GM23338 (cell line): ENCODE measurements at regions not wholly inside any gene's neighbourhood (a gene's known extent, or its start where the extent isn't known, plus 50 kb on each side); places are given as distances from the start of the nearest gene placed in this dataset.

Source experiments
- ATAC-seq: fragments of 200-7000 bp; cut with Tn5 transposase; 3 replicates; pipeline ENCODE4 v1.9.1; 2020
- DNase-seq: peaks from one replicate; pipeline ENCODE4 v3.0.0-alpha.2; 2015; ENCODE audit warnings: low spot score
- H2AFZ ChIP-seq: fragments of 200-600 bp; sonication (generic); 2 replicates; pipeline ENCODE4 v1.8.0; 2016; ENCODE audit warnings: antibody characterized with exemption, mild to moderate bottlenecking, moderate library complexity
- H3F3A ChIP-seq: fragments of 200-600 bp; sonication (generic); replicated peaks from 2 replicates; pipeline ENCODE4 v1.8.0; 2017; ENCODE audit warnings: antibody characterized with exemption, mixed run types, low read depth
- H3K27ac ChIP-seq: fragments of 200-600 bp; sonication (generic); 2 replicates; pipeline ENCODE4 v1.6.1; 2016; ENCODE audit warnings: low read depth
- H3K27me3 ChIP-seq: fragments of 200-600 bp; sonication (generic); 2 replicates; pipeline ENCODE4 v1.8.0; 2016; ENCODE audit warnings: mild to moderate bottlenecking, mixed run types, moderate library complexity; ENCODE audit not compliant: insufficient read depth
- H3K36me3 ChIP-seq: fragments of 200-600 bp; sonication (generic); 2 replicates; pipeline ENCODE4 v1.8.0; 2016; ENCODE audit warnings: mild to moderate bottlenecking; ENCODE audit not compliant: insufficient read depth
- H3K4me1 ChIP-seq: fragments of 200-600 bp; sonication (generic); 2 replicates; pipeline ENCODE4 v1.8.0; 2016; ENCODE audit warnings: mild to moderate bottlenecking, moderate library complexity; ENCODE audit not compliant: insufficient read depth
- H3K4me2 ChIP-seq: fragments of 200-600 bp; sonication (generic); 2 replicates; pipeline ENCODE4 v1.7.1; 2017; ENCODE audit warnings: mixed run types
- H3K4me3 ChIP-seq: fragments of 200-600 bp; sonication (generic); 2 replicates; pipeline ENCODE4 v1.6.1; 2016; ENCODE audit warnings: mixed run types
- H3K79me2 ChIP-seq: fragments of 200-600 bp; sonication (generic); replicated peaks from 2 replicates; pipeline ENCODE4 v1.8.0; 2017; ENCODE audit warnings: mild to moderate bottlenecking; ENCODE audit not compliant: insufficient read depth
- H3K9me2 ChIP-seq: fragments of 200-600 bp; sonication (generic); 2 replicates; pipeline ENCODE4 v1.8.0; 2017; ENCODE audit not compliant: insufficient read depth
- H4K20me1 ChIP-seq: fragments of 200-600 bp; sonication (generic); replicated peaks from 2 replicates; pipeline ENCODE4 v1.8.0; 2017; ENCODE audit warnings: mild to moderate bottlenecking; ENCODE audit not compliant: insufficient read depth
- H3K27ac Mint-ChIP-seq: 2 replicates; pipeline ENCODE4 v1.8.0; 2020; ENCODE audit warnings: inconsistent platforms, mild to moderate bottlenecking, moderate library complexity, mixed read lengths
- H3K27me3 Mint-ChIP-seq: 3 replicates; pipeline ENCODE4 v1.8.0; 2022; ENCODE audit warnings: low read depth, mild to moderate bottlenecking, moderate library complexity, mixed read lengths, inconsistent platforms; ENCODE audit not compliant: insufficient read depth, poor library complexity
- H3K36me3 Mint-ChIP-seq: 3 replicates; pipeline ENCODE4 v1.8.0; 2021; ENCODE audit warnings: low read depth, mild to moderate bottlenecking, inconsistent platforms, moderate library complexity, mixed read lengths
- H3K4me1 Mint-ChIP-seq: 3 replicates; pipeline ENCODE4 v1.8.0; 2020; ENCODE audit warnings: mild to moderate bottlenecking, inconsistent platforms, mixed read lengths
- H3K4me3 Mint-ChIP-seq: 3 replicates; pipeline ENCODE4 v1.8.0; 2021; ENCODE audit warnings: moderate library complexity, mild to moderate bottlenecking, inconsistent platforms, mixed read lengths
- H3K9me3 Mint-ChIP-seq: 3 replicates; pipeline ENCODE4 v1.8.0; 2020; ENCODE audit warnings: moderate library complexity, mild to moderate bottlenecking, inconsistent platforms, mixed read lengths
- EZH2 ChIP-seq: fragments of 200-600 bp; sonication (generic); IDR thresholded peaks from one replicate; pipeline ENCODE4 v1.8.0; 2017; ENCODE audit warnings: antibody characterized with exemption, mild to moderate bottlenecking, low read depth; ENCODE audit not compliant: unreplicated experiment
- EZH2phosphoT487 ChIP-seq: fragments of 200-600 bp; sonication (generic); IDR thresholded peaks from one replicate; pipeline ENCODE4 v1.8.1; 2018; ENCODE audit warnings: antibody characterized with exemption; ENCODE audit not compliant: unreplicated experiment
- JUNB ChIP-seq: IDR thresholded peaks from one replicate; pipeline ENCODE4 v1.6.1; 2016; ENCODE audit warnings: antibody characterized with exemption; ENCODE audit not compliant: unreplicated experiment
- NANOG ChIP-seq: IDR thresholded peaks from 2 replicates; pipeline ENCODE4 v1.6.1; 2016; ENCODE audit warnings: antibody characterized with exemption, borderline replicate concordance
- POLR2AphosphoS5 ChIP-seq: IDR thresholded peaks from 2 replicates; pipeline ENCODE4 v1.6.1; 2016; ENCODE audit warnings: antibody characterized with exemption, low read depth
- ZNF114 ChIP-seq: fragments of 250-450 bp; sonication (Bioruptor Pico); IDR thresholded peaks from 2 replicates; pipeline ENCODE4 v1.5.0; 2020; ENCODE audit warnings: mild to moderate bottlenecking, moderate library complexity
- TF ChIP-seq, protein P1 (sequence below): IDR thresholded peaks from 2 replicates; pipeline ENCODE4 v1.6.1; 2016; ENCODE audit warnings: antibody characterized with exemption
- TF ChIP-seq, protein P2 (sequence below): fragments of 250-450 bp; sonication (Bioruptor Pico); IDR thresholded peaks from 2 replicates; pipeline ENCODE4 v1.5.0; 2020; ENCODE audit warnings: mild to moderate bottlenecking, moderate library complexity
- TF ChIP-seq, protein P3 (sequence below), 2 experiments: fragments of 200-600 bp in 1 of 2; sonication (generic) in 1 of 2; conservative IDR thresholded peaks; 2 replicates each; pipeline versions ENCODE4 v1.5.1 to v1.6.1; 2016 to 2017; ENCODE audit warnings: antibody characterized with exemption in 2 of 2, low read depth in 2 of 2, mild to moderate bottlenecking in 2 of 2, moderate library complexity in 1 of 2

DNA sequence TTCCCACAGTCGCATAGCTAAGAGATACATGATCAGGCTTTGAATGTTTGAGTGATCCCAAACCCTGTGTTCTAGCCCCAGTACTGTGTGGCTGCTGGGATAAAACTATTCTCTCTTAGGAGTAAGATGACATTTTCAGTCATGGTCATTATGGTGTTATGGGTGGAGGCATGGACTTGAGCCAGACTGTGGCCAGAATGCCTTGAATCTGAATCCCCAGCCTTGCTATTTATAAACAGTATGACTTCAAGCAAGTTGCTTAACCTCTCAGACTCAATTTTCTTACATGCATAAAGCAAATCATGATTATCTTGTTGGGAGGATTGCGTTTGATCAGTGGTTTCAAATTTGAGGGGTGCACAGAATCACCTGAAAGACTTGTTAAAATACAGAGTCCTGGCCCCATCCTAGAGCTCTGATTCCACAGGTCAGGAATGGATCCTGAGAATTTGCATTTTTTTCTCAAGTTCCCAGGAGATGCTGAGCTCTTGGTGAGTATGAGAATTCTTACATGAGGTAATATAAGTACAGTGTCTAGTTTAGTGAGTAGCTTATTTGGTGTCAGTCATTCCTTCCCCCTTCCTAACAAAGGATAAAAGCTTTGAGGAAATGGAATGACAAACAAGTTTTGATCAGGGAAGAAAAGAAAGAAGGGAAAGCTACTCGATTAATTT is 571.7 kb downstream of the METTL15 start:
- Mint-ChIP-seq H3K27me3 (no peaks in the 10 kb centered on the region), H3K36me3 (no peaks in the 10 kb centered on the region), H3K9me3 (no peaks in the 10 kb centered on the region), H3K4me1 (no peaks in the 10 kb centered on the region), H3K4me3 (no peak overlapping the region), H3K27ac (no peak overlapping the region)
- no peaks in the 10 kb centered on the region for H3K79me2 ChIP-seq
- ATAC-seq (no peak), DNase-seq (no peak)
- H3K36me3 ChIP-seq: no peaks in the 10 kb centered on the region
- no peak overlapping the region for H3K4me2 ChIP-seq
- no peak overlapping the region for H3K4me3 ChIP-seq
- H3K9me2 ChIP-seq: no peaks in the 10 kb centered on the region; the same call in none of the 2 replicates
- no peak overlapping the region for H3K27ac ChIP-seq
- H3K4me1 ChIP-seq: no peaks in the 10 kb centered on the region
- no peaks in the 10 kb centered on the region for H3K27me3 ChIP-seq
- TF ChIP-seq ZNF114 (no peak), POLR2AphosphoS5 (no peak), EZH2phosphoT487 (no peak), EZH2 (no peak), JUNB (no peak), NANOG (no peak)
- TF ChIP-seq, protein P1, sequence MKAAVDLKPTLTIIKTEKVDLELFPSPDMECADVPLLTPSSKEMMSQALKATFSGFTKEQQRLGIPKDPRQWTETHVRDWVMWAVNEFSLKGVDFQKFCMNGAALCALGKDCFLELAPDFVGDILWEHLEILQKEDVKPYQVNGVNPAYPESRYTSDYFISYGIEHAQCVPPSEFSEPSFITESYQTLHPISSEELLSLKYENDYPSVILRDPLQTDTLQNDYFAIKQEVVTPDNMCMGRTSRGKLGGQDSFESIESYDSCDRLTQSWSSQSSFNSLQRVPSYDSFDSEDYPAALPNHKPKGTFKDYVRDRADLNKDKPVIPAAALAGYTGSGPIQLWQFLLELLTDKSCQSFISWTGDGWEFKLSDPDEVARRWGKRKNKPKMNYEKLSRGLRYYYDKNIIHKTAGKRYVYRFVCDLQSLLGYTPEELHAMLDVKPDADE: no peak
- TF ChIP-seq, protein P2, sequence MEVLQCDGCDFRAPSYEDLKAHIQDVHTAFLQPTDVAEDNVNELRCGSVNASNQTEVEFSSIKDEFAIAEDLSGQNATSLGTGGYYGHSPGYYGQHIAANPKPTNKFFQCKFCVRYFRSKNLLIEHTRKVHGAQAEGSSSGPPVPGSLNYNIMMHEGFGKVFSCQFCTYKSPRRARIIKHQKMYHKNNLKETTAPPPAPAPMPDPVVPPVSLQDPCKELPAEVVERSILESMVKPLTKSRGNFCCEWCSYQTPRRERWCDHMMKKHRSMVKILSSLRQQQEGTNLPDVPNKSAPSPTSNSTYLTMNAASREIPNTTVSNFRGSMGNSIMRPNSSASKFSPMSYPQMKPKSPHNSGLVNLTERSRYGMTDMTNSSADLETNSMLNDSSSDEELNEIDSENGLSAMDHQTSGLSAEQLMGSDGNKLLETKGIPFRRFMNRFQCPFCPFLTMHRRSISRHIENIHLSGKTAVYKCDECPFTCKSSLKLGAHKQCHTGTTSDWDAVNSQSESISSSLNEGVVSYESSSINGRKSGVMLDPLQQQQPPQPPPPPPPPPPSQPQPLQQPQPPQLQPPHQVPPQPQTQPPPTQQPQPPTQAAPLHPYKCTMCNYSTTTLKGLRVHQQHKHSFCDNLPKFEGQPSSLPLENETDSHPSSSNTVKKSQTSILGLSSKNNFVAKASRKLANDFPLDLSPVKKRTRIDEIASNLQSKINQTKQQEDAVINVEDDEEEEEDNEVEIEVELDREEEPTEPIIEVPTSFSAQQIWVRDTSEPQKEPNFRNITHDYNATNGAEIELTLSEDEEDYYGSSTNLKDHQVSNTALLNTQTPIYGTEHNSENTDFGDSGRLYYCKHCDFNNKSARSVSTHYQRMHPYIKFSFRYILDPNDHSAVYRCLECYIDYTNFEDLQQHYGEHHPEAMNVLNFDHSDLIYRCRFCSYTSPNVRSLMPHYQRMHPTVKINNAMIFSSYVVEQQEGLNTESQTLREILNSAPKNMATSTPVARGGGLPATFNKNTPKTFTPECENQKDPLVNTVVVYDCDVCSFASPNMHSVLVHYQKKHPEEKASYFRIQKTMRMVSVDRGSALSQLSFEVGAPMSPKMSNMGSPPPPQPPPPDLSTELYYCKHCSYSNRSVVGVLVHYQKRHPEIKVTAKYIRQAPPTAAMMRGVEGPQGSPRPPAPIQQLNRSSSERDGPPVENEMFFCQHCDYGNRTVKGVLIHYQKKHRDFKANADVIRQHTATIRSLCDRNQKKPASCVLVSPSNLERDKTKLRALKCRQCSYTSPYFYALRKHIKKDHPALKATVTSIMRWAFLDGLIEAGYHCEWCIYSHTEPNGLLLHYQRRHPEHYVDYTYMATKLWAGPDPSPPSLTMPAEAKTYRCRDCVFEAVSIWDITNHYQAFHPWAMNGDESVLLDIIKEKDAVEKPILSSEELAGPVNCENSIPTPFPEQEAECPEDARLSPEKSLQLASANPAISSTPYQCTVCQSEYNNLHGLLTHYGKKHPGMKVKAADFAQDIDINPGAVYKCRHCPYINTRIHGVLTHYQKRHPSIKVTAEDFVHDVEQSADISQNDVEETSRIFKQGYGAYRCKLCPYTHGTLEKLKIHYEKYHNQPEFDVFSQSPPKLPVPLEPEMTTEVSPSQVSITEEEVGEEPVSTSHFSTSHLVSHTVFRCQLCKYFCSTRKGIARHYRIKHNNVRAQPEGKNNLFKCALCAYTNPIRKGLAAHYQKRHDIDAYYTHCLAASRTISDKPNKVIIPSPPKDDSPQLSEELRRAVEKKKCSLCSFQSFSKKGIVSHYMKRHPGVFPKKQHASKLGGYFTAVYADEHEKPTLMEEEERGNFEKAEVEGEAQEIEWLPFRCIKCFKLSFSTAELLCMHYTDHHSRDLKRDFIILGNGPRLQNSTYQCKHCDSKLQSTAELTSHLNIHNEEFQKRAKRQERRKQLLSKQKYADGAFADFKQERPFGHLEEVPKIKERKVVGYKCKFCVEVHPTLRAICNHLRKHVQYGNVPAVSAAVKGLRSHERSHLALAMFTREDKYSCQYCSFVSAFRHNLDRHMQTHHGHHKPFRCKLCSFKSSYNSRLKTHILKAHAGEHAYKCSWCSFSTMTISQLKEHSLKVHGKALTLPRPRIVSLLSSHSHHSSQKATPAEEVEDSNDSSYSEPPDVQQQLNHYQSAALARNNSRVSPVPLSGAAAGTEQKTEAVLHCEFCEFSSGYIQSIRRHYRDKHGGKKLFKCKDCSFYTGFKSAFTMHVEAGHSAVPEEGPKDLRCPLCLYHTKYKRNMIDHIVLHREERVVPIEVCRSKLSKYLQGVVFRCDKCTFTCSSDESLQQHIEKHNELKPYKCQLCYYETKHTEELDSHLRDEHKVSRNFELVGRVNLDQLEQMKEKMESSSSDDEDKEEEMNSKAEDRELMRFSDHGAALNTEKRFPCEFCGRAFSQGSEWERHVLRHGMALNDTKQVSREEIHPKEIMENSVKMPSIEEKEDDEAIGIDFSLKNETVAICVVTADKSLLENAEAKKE (CRISPR knock-in tag): no peak
- TF ChIP-seq, protein P3, sequence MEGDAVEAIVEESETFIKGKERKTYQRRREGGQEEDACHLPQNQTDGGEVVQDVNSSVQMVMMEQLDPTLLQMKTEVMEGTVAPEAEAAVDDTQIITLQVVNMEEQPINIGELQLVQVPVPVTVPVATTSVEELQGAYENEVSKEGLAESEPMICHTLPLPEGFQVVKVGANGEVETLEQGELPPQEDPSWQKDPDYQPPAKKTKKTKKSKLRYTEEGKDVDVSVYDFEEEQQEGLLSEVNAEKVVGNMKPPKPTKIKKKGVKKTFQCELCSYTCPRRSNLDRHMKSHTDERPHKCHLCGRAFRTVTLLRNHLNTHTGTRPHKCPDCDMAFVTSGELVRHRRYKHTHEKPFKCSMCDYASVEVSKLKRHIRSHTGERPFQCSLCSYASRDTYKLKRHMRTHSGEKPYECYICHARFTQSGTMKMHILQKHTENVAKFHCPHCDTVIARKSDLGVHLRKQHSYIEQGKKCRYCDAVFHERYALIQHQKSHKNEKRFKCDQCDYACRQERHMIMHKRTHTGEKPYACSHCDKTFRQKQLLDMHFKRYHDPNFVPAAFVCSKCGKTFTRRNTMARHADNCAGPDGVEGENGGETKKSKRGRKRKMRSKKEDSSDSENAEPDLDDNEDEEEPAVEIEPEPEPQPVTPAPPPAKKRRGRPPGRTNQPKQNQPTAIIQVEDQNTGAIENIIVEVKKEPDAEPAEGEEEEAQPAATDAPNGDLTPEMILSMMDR (conservative IDR thresholded peaks at IDR 0.05; ENCODE audit: low read depth in 2 of 2): no peak
- no peaks in the 10 kb centered on the region for H4K20me1 ChIP-seq
- peak overlapping the region; percentile 80; the same call in 1 of the 2 replicates for H2AFZ ChIP-seq
- no peaks in the 10 kb centered on the region for H3F3A ChIP-seq
